OCI-LY7 (cell line): ENCODE measurements at regions not wholly inside any gene's neighbourhood (a gene's known extent, or its start where the extent isn't known, plus 50 kb on each side); places are given as distances from the start of the nearest gene placed in this dataset.

Experiments
- BruUV-seq: library from RNA; stranded (reverse); fragments of 400-500 nt; replicated peaks from 2 replicates; lab custom pipeline; 2021; lab: Mats Ljungman, UMichigan
- CTCF ChIA-PET: fragments of 300-600 bp; sonication (Branson Sonifier 250); formaldehyde crosslinking; loops from one replicate; lab custom pipeline; 2022; ENCODE audit warnings: antibody characterized with exemption; ENCODE audit not compliant: unreplicated experiment; lab: Charles Lee
- POLR2A ChIA-PET: fragments of 300-600 bp; sonication (Branson Sonifier 250); formaldehyde crosslinking; loops from one replicate; lab custom pipeline; 2022; ENCODE audit warnings: antibody characterized with exemption; lab: Charles Lee
- DNase-seq: peaks from one replicate; pipeline ENCODE4 v3.0.0-alpha.2; 2015; ENCODE audit warnings: low spot score
- H2AFZ ChIP-seq: fragments of 200-600 bp; sonication (generic), shearing (Covaris generic); 2 replicates; pipeline ENCODE4 v1.6.1; 2014; ENCODE audit warnings: mild to moderate bottlenecking, antibody characterized with exemption, low read length, moderate library complexity
- H3K27ac ChIP-seq: fragments of 200-600 bp; sonication (generic); 2 replicates; pipeline ENCODE4 v1.5.1; 2014; ENCODE audit warnings: mixed run types, low read depth, mild to moderate bottlenecking, moderate library complexity, low read length, inconsistent platforms; ENCODE audit not compliant: poor library complexity, severe bottlenecking
- H3K36me3 ChIP-seq: fragments of 200-600 bp; sonication (generic); 2 replicates; pipeline ENCODE4 v1.6.1; 2014; ENCODE audit warnings: mild to moderate bottlenecking, antibody characterized with exemption, low read length, moderate library complexity, mixed read lengths; ENCODE audit not compliant: insufficient read depth
- H3K4me1 ChIP-seq: fragments of 200-600 bp; sonication (generic); 2 replicates; pipeline ENCODE4 v1.5.1; 2014; ENCODE audit warnings: mild to moderate bottlenecking, low read length; ENCODE audit not compliant: insufficient read depth, poor library complexity, severe bottlenecking
- H3K4me2 ChIP-seq: fragments of 200-600 bp; sonication (generic); 2 replicates; pipeline ENCODE4 v1.6.1; 2014; ENCODE audit warnings: mild to moderate bottlenecking, low read length
- H3K4me3 ChIP-seq: fragments of 200-600 bp; sonication (generic); 2 replicates; pipeline ENCODE4 v1.5.1; 2014; ENCODE audit warnings: mild to moderate bottlenecking, low read depth, low read length; ENCODE audit not compliant: poor library complexity, severe bottlenecking
- H3K79me2 ChIP-seq: fragments of 200-600 bp; sonication (generic); 2 replicates; pipeline ENCODE4 v1.6.1; 2016; ENCODE audit warnings: low read depth, mild to moderate bottlenecking, low read length, moderate library complexity, mixed read lengths; ENCODE audit not compliant: insufficient read depth
- H3K9me2 ChIP-seq: fragments of 200-600 bp; sonication (generic); 2 replicates; pipeline ENCODE4 v1.6.1; 2016; ENCODE audit warnings: mild to moderate bottlenecking, low read length, mixed read lengths; ENCODE audit not compliant: insufficient read depth
- H3K9me3 ChIP-seq: fragments of 200-600 bp; sonication (generic); 2 replicates; pipeline ENCODE4 v1.6.1; 2014; ENCODE audit warnings: mild to moderate bottlenecking, mixed run types, low read length, mixed read lengths
- H4K20me1 ChIP-seq: fragments of 200-600 bp; sonication (generic); 2 replicates; pipeline ENCODE4 v1.6.1; 2014; ENCODE audit warnings: mild to moderate bottlenecking, antibody characterized with exemption, low read length, moderate library complexity, mixed read lengths; ENCODE audit not compliant: insufficient read depth
- EZH2phosphoT487 ChIP-seq: fragments of 200-600 bp; sonication (generic); IDR thresholded peaks from 2 replicates; pipeline ENCODE4 v1.6.1; 2018; ENCODE audit warnings: low read depth, borderline replicate concordance, mild to moderate bottlenecking, mixed run types, antibody characterized with exemption, low read length, moderate library complexity, mixed read lengths
- intact Hi-C: fragments of 100-400 bp; cut with micrococcal nuclease; formaldehyde crosslinking; loops from one replicate; pipeline ENCODE4 v1.10.0; 2022; ENCODE audit not compliant: unreplicated experiment
- TF ChIP-seq, protein P1 (sequence below): fragments of 200-600 bp; sonication (generic); conservative IDR thresholded peaks from 2 replicates; pipeline ENCODE4 v1.5.1; 2014; ENCODE audit warnings: mild to moderate bottlenecking, antibody characterized with exemption, low read length, moderate library complexity, mixed read lengths

DNA sequence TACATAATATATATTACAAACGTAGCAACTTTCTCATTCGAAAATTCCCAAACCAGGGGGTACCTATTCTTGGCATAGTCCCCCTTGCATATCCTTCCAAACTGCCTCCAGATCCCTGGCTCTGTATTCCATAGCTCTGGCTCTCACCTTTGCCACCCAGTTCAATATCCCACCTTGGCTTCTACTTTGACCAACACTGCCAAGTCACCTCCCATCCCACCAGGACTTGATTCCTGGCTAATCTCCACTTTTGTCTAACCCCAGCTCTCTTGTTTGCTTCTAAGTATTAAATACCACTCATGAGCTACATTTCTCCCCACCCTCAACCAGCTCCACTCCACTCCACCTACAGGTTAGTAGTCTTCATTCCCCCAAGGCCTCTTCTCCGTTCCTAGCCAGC, 103.2 kb upstream of the WDR75 start:
- Histone ChIP-seq H3K79me2 (no peaks in the 10 kb centered on the region), H3K4me1 (no peaks in the 10 kb centered on the region), H3K36me3 (no peaks in the 10 kb centered on the region), H3K4me3 (no peak overlapping the region), H2AFZ (no peak overlapping the region), H4K20me1 (no peaks in the 10 kb centered on the region), H3K27ac (no peak overlapping the region), H3K4me2 (no peak overlapping the region), H3K9me3 (no peaks in the 10 kb centered on the region), H3K9me2 (no peaks in the 10 kb centered on the region)
- POLR2A ChIA-PET = no interaction called here
- TF ChIP-seq EZH2phosphoT487 = no peak
- TF ChIP-seq, protein P1, sequence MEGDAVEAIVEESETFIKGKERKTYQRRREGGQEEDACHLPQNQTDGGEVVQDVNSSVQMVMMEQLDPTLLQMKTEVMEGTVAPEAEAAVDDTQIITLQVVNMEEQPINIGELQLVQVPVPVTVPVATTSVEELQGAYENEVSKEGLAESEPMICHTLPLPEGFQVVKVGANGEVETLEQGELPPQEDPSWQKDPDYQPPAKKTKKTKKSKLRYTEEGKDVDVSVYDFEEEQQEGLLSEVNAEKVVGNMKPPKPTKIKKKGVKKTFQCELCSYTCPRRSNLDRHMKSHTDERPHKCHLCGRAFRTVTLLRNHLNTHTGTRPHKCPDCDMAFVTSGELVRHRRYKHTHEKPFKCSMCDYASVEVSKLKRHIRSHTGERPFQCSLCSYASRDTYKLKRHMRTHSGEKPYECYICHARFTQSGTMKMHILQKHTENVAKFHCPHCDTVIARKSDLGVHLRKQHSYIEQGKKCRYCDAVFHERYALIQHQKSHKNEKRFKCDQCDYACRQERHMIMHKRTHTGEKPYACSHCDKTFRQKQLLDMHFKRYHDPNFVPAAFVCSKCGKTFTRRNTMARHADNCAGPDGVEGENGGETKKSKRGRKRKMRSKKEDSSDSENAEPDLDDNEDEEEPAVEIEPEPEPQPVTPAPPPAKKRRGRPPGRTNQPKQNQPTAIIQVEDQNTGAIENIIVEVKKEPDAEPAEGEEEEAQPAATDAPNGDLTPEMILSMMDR = no peak
- DNase-seq = no peak
- CTCF ChIA-PET = no interaction called here
- no TSS peak for BruUV-seq
- intact Hi-C loops = no loop called here

DNA sequence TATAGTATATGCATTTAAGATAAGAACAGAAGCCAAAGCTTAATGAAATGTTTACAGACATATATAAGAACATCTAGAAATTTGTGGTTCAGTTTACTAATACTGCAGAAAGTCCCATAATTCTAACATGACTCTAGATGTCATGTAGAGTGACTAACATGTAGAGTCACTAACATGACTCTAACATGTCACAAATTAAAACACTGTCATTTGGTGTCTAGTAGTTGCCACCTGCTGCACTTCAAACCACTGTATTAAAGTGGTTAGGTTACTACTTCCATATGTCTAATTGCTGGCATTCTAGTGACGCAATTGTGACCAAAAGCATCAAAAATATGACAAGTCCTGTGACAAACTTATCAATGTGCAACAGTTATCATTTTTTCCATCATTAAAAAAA, 100.2 kb upstream of the WDR75 start:
- no peak overlapping the region for H2AFZ ChIP-seq
- no peaks in the 10 kb centered on the region for H3K9me2 ChIP-seq
- no peak overlapping the region for H3K4me3 ChIP-seq
- no peaks in the 10 kb centered on the region for H3K4me1 ChIP-seq
- H3K27ac ChIP-seq = no peak overlapping the region
- H3K9me3 ChIP-seq = no peaks in the 10 kb centered on the region
- DNase-seq = no peak
- H4K20me1 ChIP-seq = no peaks in the 10 kb centered on the region
- no peaks in the 10 kb centered on the region for H3K79me2 ChIP-seq
- BruUV-seq = no TSS peak
- POLR2A ChIA-PET = no interaction called here
- intact Hi-C loops = no loop called here
- no peak for TF ChIP-seq EZH2phosphoT487
- TF ChIP-seq, protein P1 = no peak
- CTCF ChIA-PET = no interaction called here
- no peak overlapping the region for H3K4me2 ChIP-seq
- no peaks in the 10 kb centered on the region for H3K36me3 ChIP-seq

DNA sequence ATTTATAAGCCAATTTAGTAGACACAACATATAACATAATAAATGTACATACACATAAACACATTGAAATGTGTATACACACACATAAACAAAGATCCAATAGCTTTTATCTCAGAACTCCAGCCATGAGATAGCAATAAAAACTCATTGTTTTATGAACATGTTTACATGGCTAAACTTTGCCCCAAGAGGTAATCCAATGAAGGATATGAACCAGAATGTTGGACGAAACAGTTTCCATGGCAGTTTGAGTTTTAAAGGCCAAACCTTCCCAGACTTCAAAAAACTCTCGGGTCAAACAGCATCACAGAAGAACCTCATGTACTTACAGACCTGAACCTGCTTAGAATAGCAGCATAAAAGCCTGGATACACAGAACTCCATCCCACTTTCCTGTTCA, 97.2 kb upstream of the WDR75 start:
- no peaks in the 10 kb centered on the region for H4K20me1 ChIP-seq
- no peaks in the 10 kb centered on the region for H3K36me3 ChIP-seq
- H3K4me3 ChIP-seq = no peak overlapping the region
- no TSS peak for BruUV-seq
- H3K9me3 ChIP-seq = no peaks in the 10 kb centered on the region
- intact Hi-C loops = no loop called here
- ChIA-PET CTCF (no interaction called here), POLR2A (interaction anchor here (0.6 to 0.8 kb wide), 2 partner anchors 13 to 579 kb away, joined by 3 read pairs; no protein-coding TSS in a partner anchor)
- H3K79me2 ChIP-seq = no peaks in the 10 kb centered on the region
- no peak for DNase-seq
- H3K9me2 ChIP-seq = no peaks in the 10 kb centered on the region
- TF ChIP-seq, protein P1 = no peak
- TF ChIP-seq EZH2phosphoT487 = no peak
- no peaks in the 10 kb centered on the region for H3K4me1 ChIP-seq
- no peak overlapping the region for H3K27ac ChIP-seq
- no peak overlapping the region for H2AFZ ChIP-seq
- no peak overlapping the region for H3K4me2 ChIP-seq
